ENCODE measurements at regions not wholly inside any gene's neighbourhood (a gene's known extent, or its start where the extent isn't known, plus 50 kb on each side); places are given as distances from the start of the nearest gene placed in this dataset.

- intact Hi-C loops (cut with DNase I): no loop called here
- no peak for DNase-seq
- no peaks in the 10 kb centered on the region for H3K4me1 ChIP-seq
These were observed 148.6 kb upstream of the CPSF6 start for GRCh38 chr12:69090722-69091121.

GRCh38 chr12:69091442-69092017 lies 147.8 kb upstream of the CPSF6 start:
- DNase-seq (no peak), ATAC-seq (no peak)
- H3K4me1 ChIP-seq: no peaks in the 10 kb centered on the region
- H3K27ac ChIP-seq: no peak overlapping the region
- H3K9me3 ChIP-seq: no peaks in the 10 kb centered on the region
- H3K36me3 ChIP-seq (replicated peaks in 1 of 2; ENCODE audit: insufficient read depth in 1 of 2, low read depth in 2 of 2): no peaks in the 10 kb centered on the region
- intact Hi-C loops (cut with DNase I): no loop called here
- 64 to 73% methylated on average over 6 of the region's 6 CpGs for WGBS, 2 donors
- H3K4me3 ChIP-seq: no peak overlapping the region
- H3K27me3 ChIP-seq: no peaks in the 10 kb centered on the region
- no peak for TF ChIP-seq POLR2A (IDR thresholded peaks at IDR 0.05)
- TF ChIP-seq CTCF (IDR thresholded peaks at IDR 0.05): no peak

More at GRCh38 chr12:69090722-69091121, 148.6 kb upstream of the CPSF6 start:
- Histone ChIP-seq H3K9me3 (no peaks in the 10 kb centered on the region), H3K4me3 (no peak overlapping the region), H3K27me3 (no peaks in the 10 kb centered on the region), H3K27ac (no peak overlapping the region), H3K36me3 (replicated peaks in 1 of 2; ENCODE audit: insufficient read depth in 1 of 2, low read depth in 2 of 2) (no peaks in the 10 kb centered on the region)
- no peak for ATAC-seq
- TF ChIP-seq CTCF (IDR thresholded peaks at IDR 0.05): no peak
- TF ChIP-seq POLR2A (IDR thresholded peaks at IDR 0.05): no peak
- 78 to 82% methylated on average over 1 of the region's 1 CpG for WGBS, 2 donors

- DNase-seq: no peak
- Histone ChIP-seq H3K27ac (no peak overlapping the region), H3K36me3 (replicated peaks in 1 of 2; ENCODE audit: insufficient read depth in 1 of 2, low read depth in 2 of 2) (no peaks in the 10 kb centered on the region), H3K4me1 (no peaks in the 10 kb centered on the region), H3K4me3 (no peak overlapping the region), H3K9me3 (no peaks in the 10 kb centered on the region), H3K27me3 (no peaks in the 10 kb centered on the region)
- no peak for ATAC-seq
- TF ChIP-seq POLR2A (IDR thresholded peaks at IDR 0.05) (no peak), CTCF (IDR thresholded peaks at IDR 0.05) (no peak)
- intact Hi-C loops (cut with DNase I): no loop called here
- 61 to 68% methylated on average over 4 of the region's 4 CpGs for WGBS, 2 donors
These were observed 147.2 kb upstream of the CPSF6 start for GRCh38 chr12:69092137-69092536.

- no peaks in the 10 kb centered on the region for H3K27me3 ChIP-seq
- WGBS, 2 donors: 65 to 66% methylated on average over 4 of the region's 4 CpGs
- no peaks in the 10 kb centered on the region for H3K36me3 ChIP-seq (replicated peaks in 1 of 2; ENCODE audit: insufficient read depth in 1 of 2, low read depth in 2 of 2)
- H3K9me3 ChIP-seq: no peaks in the 10 kb centered on the region
- H3K27ac ChIP-seq: no peak overlapping the region
- TF ChIP-seq CTCF (IDR thresholded peaks at IDR 0.05) (no peak), POLR2A (IDR thresholded peaks at IDR 0.05) (no peak)
- DNase-seq (no peak), ATAC-seq (no peak)
- intact Hi-C loops (cut with DNase I): no loop called here
- H3K4me1 ChIP-seq: no peaks in the 10 kb centered on the region
- no peak overlapping the region for H3K4me3 ChIP-seq
These were observed 144.7 kb upstream of the CPSF6 start for GRCh38 chr12:69094606-69095216.

Measured in body of pancreas (tissue), 4 donors.